Thyroid gland (tissue), 4 donors: ENCODE measurements at regions not wholly inside any gene's neighbourhood (a gene's known extent, or its start where the extent isn't known, plus 50 kb on each side); places are given as distances from the start of the nearest gene placed in this dataset.

ENCODE experiments used
- CTCF ChIP-seq, 6 experiments: fragments of 200-600 bp in 3 of 6; fragments of 450-650 bp in 3 of 6; sonication (generic) in 3 of 6; IDR thresholded peaks; one replicate each; pipeline ENCODE4 v1.5.1; 2016 to 2019; ENCODE audit warnings: antibody characterized with exemption in 6 of 6, mild to moderate bottlenecking in 2 of 6, inconsistent platforms in 1 of 6, moderate library complexity in 1 of 6
- POLR2A ChIP-seq, 2 donors: fragments of 450-650 bp; IDR thresholded peaks; one replicate each; pipeline ENCODE4 v1.6.1; 2017; ENCODE audit warnings: antibody characterized with exemption in 2 of 2, mild to moderate bottlenecking in 2 of 2, moderate library complexity in 1 of 2

- TF ChIP-seq POLR2A (IDR thresholded peaks at IDR 0.05): no peak
- no peak for TF ChIP-seq CTCF (IDR thresholded peaks at IDR 0.05)
Measured at GRCh38 chr4:111812760-111813159, 332.5 kb upstream of the FAM241A start.
